Spleen (tissue), 11 donors: ENCODE measurements at regions not wholly inside any gene's neighbourhood (a gene's known extent, or its start where the extent isn't known, plus 50 kb on each side); places are given as distances from the start of the nearest gene placed in this dataset.

Experiments
- DNase-seq: peaks from one replicate; pipeline ENCODE4 v3.0.0-alpha.2; 2020
- H3K27ac ChIP-seq, 8 donors: fragments of 200-600 bp; sonication (generic) in 7 of 8; 1 replicate in 4 of 8; 2 replicates in 4 of 8; pipeline versions ENCODE4 v1.5.0 to v1.8.0; 2016 to 2021; ENCODE audit warnings: inconsistent platforms in 4 of 8, mild to moderate bottlenecking in 4 of 8, moderate library complexity in 1 of 8
- H3K27me3 ChIP-seq, 7 donors: fragments of 200-600 bp; sonication (generic) in 6 of 7; replicated peaks in 1 of 7; 1 replicate in 4 of 7; 2 replicates in 3 of 7; pipeline versions ENCODE4 v1.5.0 to v1.8.0; 2016 to 2021; ENCODE audit warnings: inconsistent platforms in 3 of 7, mild to moderate bottlenecking in 1 of 7
- H3K36me3 ChIP-seq, 6 donors: fragments of 200-600 bp; sonication (generic) in 5 of 6; 1 replicate in 4 of 6; 2 replicates in 2 of 6; pipeline versions ENCODE4 v1.5.0 to v1.8.0; 2016 to 2021; ENCODE audit warnings: inconsistent platforms in 2 of 6
- H3K4me1 ChIP-seq, 6 donors: fragments of 200-600 bp; sonication (generic) in 5 of 6; 1 replicate in 3 of 6; 2 replicates in 3 of 6; pipeline versions ENCODE4 v1.5.0 to v1.8.0; 2016 to 2021; ENCODE audit warnings: inconsistent platforms in 3 of 6
- H3K4me3 ChIP-seq, 8 donors: fragments of 200-600 bp; sonication (generic) in 7 of 8; 1 replicate in 4 of 8; 2 replicates in 4 of 8; pipeline versions ENCODE4 v1.5.0 to v1.8.0; 2016 to 2021; ENCODE audit warnings: inconsistent platforms in 4 of 8, mild to moderate bottlenecking in 4 of 8, moderate library complexity in 2 of 8
- H3K9me3 ChIP-seq, 8 donors: fragments of 200-600 bp; sonication (generic) in 7 of 8; 1 replicate in 4 of 8; 2 replicates in 4 of 8; pipeline versions ENCODE4 v1.5.0 to v1.8.0; 2016 to 2021; ENCODE audit warnings: inconsistent platforms in 4 of 8
- POLR2A ChIP-seq, 3 donors: fragments of 450-650 bp; IDR thresholded peaks; one replicate each; pipeline ENCODE4 v1.5.1; 2017; ENCODE audit warnings: antibody characterized with exemption in 3 of 3, mild to moderate bottlenecking in 1 of 3
- POLR2AphosphoS5 ChIP-seq, 3 donors: sonication (generic); formaldehyde crosslinking; IDR thresholded peaks; one replicate each; pipeline ENCODE4 v1.5.1; 2017; ENCODE audit warnings: antibody characterized with exemption in 3 of 3
- WGBS, 5 donors: extraction: QIAGEN DNeasy Blood & Tissue Kit in 3 of 5; methylation state at CpG; one replicate each; pipeline versions ENCODE4 v1.1.5 to v1.1.7; 2013 to 2018; 5-methylcytosine and 5-hydroxymethylcytosine counted together
- intact Hi-C: fragments of 100-400 bp; cut with DNase I; formaldehyde crosslinking; loops from one replicate; pipeline ENCODE4 v1.15.0; 2023; ENCODE audit warnings: low total_unique reads
- TF ChIP-seq, protein P1 (sequence below), 11 experiments: fragments of 200-600 bp in 7 of 11; fragments of 450-650 bp in 4 of 11; sonication (generic) in 4 of 11; IDR thresholded peaks in 8 of 11; conservative IDR thresholded peaks in 3 of 11; 1 replicate in 7 of 11; 2 replicates in 4 of 11; pipeline versions ENCODE4 v1.4.0 to v1.8.0; 2016 to 2021; ENCODE audit warnings: antibody characterized with exemption in 11 of 11, inconsistent platforms in 4 of 11, mild to moderate bottlenecking in 1 of 11
- donor health status: healthy with polysubstance abuse.
- donor health status: DM: no; HTN: no; CAD: no; lungs with moderate emphysema.
- donor health status: DM: no; HTN: no; CAD: no.
- donor health status: Bipolar disorder and iron deficiency.
- donor health status: healthy.
- donor health status: DM: no; HTN: no; CAD: no.
- donor health status: DM: yes; HTN: yes; CAD: no.

DNA sequence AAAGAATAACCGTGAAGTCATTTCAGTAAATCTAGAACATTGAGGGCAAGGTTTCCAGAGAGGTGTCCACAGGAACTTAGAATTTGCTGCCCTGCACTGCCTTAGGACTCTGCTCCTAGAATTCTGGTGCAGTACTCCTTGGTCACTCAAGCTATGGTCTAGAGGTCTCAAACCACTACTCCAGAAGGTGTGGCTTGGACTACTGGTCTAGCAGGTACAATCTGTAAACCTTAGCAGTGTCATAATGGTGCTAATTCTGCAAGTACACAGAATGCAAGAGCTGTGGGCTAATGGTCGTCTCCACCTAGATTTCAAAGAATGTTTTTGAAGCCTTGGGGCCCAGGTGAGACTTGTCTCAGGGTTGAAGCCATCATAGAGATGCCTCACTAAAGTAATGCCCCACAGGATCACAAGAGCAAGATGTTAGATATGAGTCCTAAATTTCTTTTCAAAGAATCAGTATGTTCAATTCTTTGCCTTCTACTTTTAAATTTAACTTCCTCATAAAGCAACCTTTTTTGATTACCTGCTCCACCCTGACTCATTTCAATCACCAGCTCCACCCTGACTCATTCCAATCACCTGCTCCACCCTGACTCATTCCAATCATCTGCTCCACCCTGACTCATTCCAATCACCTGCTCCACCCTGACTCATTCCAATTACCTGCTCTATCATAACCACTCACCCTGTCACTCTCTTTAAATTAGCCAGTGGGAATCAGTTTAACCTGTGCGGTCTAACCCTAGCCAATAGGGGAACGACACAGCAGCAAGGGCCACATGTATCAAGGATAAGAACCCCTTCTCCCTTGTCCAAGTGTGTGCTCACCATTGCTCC lies 1111.8 kb upstream of the ACO1 start:
- no peak for DNase-seq
- intact Hi-C loops: no loop called here
- TF ChIP-seq, protein P1, sequence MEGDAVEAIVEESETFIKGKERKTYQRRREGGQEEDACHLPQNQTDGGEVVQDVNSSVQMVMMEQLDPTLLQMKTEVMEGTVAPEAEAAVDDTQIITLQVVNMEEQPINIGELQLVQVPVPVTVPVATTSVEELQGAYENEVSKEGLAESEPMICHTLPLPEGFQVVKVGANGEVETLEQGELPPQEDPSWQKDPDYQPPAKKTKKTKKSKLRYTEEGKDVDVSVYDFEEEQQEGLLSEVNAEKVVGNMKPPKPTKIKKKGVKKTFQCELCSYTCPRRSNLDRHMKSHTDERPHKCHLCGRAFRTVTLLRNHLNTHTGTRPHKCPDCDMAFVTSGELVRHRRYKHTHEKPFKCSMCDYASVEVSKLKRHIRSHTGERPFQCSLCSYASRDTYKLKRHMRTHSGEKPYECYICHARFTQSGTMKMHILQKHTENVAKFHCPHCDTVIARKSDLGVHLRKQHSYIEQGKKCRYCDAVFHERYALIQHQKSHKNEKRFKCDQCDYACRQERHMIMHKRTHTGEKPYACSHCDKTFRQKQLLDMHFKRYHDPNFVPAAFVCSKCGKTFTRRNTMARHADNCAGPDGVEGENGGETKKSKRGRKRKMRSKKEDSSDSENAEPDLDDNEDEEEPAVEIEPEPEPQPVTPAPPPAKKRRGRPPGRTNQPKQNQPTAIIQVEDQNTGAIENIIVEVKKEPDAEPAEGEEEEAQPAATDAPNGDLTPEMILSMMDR (IDR thresholded peaks at IDR 0.05 in 8 of 11, conservative IDR thresholded peaks at IDR 0.05 in 3 of 11): no peak
- TF ChIP-seq POLR2A (IDR thresholded peaks at IDR 0.05): no peak
- no peak for TF ChIP-seq POLR2AphosphoS5 (IDR thresholded peaks at IDR 0.05)
- Histone ChIP-seq H3K4me1 (no peaks in the 10 kb centered on the region), H3K27me3 (no peaks in the 10 kb centered on the region), H3K9me3 (no peaks in the 10 kb centered on the region), H3K4me3 (no peak overlapping the region), H3K36me3 (no peaks in the 10 kb centered on the region), H3K27ac (no peak overlapping the region)
- 67 to 81% (median 78%) methylated on average over 4 of the region's 4 CpGs for WGBS, 5 donors

DNA sequence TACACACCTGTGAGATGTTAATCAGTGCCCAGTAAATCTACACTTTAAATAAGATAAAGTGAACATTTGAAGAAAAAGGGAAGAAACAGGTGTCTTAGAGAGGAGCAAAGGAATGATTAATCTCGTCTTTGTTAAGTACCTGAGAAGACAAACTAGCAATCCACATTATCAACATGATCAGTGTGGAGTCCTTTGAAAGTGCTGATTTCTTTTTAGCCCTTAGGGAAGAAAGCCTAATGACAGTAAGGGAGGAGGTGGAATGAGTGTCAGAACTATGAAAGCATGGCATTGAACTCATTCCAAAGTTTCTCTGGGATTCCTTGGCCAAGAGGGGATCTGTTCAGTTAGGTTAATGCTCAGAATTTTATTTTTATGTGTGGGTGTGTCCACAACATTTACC lies 1109.0 kb upstream of the ACO1 start:
- DNase-seq: no peak
- H3K27me3 ChIP-seq: no peaks in the 10 kb centered on the region
- no peaks in the 10 kb centered on the region for H3K9me3 ChIP-seq
- WGBS, 5 donors: 48 to 69% (median 65%) methylated on average over 1 of the region's 1 CpG
- TF ChIP-seq, protein P1 (IDR thresholded peaks at IDR 0.05 in 8 of 11, conservative IDR thresholded peaks at IDR 0.05 in 3 of 11): no peak
- TF ChIP-seq POLR2AphosphoS5 (IDR thresholded peaks at IDR 0.05) (no peak), POLR2A (IDR thresholded peaks at IDR 0.05) (no peak)
- H3K4me1 ChIP-seq: no peaks in the 10 kb centered on the region
- H3K36me3 ChIP-seq: no peaks in the 10 kb centered on the region
- intact Hi-C loops: no loop called here
- H3K27ac ChIP-seq: no peak overlapping the region
- no peak overlapping the region for H3K4me3 ChIP-seq

DNA sequence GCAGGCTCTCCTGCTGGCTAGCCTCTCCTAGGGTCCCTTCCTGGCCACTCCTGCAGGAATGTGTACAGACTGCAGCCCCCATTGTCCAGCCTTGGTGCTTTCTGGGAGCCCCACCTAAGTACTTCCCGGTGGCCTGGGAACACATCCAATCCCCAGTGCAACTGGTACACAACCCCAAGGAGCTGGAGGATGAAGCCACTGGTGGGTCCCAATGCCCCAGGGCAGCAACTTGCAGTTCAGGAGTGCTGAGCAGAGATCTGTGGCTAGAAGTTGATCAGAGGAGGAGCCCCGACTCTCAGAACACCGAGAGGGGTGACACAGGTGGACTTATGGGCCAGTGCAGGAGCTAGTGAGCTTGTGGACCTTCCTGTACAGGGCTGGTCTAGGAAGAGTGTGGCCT lies 1093.7 kb upstream of the ACO1 start:
- 72 to 97% (median 86%) methylated on average over 3 of the region's 3 CpGs for WGBS, 5 donors
- TF ChIP-seq POLR2A (IDR thresholded peaks at IDR 0.05): no peak
- TF ChIP-seq, protein P1 (IDR thresholded peaks at IDR 0.05 in 8 of 11, conservative IDR thresholded peaks at IDR 0.05 in 3 of 11): no peak
- TF ChIP-seq POLR2AphosphoS5 (IDR thresholded peaks at IDR 0.05): no peak
- intact Hi-C loops: no loop called here
- Histone ChIP-seq H3K9me3 (no peaks in the 10 kb centered on the region), H3K36me3 (no peaks in the 10 kb centered on the region), H3K27me3 (no peaks in the 10 kb centered on the region), H3K4me1 (no peaks in the 10 kb centered on the region), H3K27ac (no peak overlapping the region), H3K4me3 (no peak overlapping the region)
- DNase-seq: peak; percentile 38

DNA sequence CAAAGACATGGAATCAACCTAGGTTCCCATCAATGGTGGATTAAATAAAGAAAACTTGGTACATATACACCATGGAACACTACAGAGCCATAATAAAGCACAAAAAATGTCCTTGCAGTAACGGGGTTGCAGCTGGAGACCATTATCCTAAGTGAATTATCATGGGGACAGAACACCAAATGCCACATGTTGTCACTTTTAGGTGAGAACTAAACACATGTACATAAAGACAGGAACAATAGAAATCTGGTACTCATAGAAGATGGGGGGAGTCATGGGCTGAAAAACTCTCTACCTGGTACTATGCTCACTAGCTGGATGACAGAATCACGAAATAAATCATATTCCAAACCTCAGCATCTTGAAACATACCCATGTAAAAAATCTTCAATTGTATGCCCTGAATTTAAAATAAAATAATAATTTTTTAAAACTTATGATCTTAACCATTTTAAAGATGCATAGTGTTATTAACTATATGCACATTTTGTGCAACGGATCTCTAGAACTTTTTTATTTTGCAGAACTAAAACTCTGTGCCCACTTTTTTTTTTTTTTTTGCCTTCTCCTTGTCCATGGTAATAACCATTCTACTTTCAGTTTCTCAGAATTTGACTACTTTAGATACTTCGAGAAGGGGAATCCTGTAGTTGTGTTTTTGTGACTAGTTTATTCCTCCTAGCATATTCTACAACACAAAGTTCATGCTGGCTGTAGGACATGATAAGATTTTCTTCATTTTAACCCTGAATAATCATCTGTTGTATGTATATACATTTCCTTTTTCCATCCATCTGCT lies 1081.6 kb upstream of the ACO1 start:
- 47 to 77% (median 64%) methylated on average over 4 of the region's 4 CpGs for WGBS, 5 donors
- no peak for TF ChIP-seq POLR2AphosphoS5 (IDR thresholded peaks at IDR 0.05)
- no peak for TF ChIP-seq POLR2A (IDR thresholded peaks at IDR 0.05)
- TF ChIP-seq, protein P1 (IDR thresholded peaks at IDR 0.05 in 8 of 11, conservative IDR thresholded peaks at IDR 0.05 in 3 of 11): no peak
- Histone ChIP-seq H3K36me3 (no peaks in the 10 kb centered on the region), H3K27me3 (no peaks in the 10 kb centered on the region), H3K27ac (peak overlapping the region in 1 of 8 donors; percentile 36), H3K4me3 (no peak overlapping the region), H3K4me1 (peaks cover 0 to 12% (median 7%) of the 10 kb centered on the region in 6 donors), H3K9me3 (no peaks in the 10 kb centered on the region)
- no peak for DNase-seq
- intact Hi-C loops: no loop called here
